ENCODE measurements at regions not wholly inside any gene's neighbourhood (a gene's known extent, or its start where the extent isn't known, plus 50 kb on each side); places are given as distances from the start of the nearest gene placed in this dataset.

DNA sequence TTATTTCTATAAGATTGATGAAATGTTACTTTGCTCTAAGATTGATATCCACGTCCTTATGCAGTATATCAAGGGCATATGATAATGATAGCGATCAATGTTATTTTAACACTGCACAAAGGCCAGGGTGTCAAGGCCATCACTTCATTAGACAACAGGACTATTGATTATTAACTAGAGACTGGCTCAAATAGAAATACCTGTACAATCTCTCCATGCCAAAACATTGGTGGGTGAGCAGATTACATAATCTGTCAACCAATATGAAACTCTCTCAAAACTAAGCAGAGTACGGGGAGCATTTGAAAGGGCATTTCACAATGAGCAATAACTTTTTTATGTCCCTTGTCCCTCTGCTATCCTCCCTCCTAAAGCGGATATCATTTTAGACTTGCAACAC, 566.5 kb upstream of the PKN2 start:
- TF ChIP-seq, protein P1, sequence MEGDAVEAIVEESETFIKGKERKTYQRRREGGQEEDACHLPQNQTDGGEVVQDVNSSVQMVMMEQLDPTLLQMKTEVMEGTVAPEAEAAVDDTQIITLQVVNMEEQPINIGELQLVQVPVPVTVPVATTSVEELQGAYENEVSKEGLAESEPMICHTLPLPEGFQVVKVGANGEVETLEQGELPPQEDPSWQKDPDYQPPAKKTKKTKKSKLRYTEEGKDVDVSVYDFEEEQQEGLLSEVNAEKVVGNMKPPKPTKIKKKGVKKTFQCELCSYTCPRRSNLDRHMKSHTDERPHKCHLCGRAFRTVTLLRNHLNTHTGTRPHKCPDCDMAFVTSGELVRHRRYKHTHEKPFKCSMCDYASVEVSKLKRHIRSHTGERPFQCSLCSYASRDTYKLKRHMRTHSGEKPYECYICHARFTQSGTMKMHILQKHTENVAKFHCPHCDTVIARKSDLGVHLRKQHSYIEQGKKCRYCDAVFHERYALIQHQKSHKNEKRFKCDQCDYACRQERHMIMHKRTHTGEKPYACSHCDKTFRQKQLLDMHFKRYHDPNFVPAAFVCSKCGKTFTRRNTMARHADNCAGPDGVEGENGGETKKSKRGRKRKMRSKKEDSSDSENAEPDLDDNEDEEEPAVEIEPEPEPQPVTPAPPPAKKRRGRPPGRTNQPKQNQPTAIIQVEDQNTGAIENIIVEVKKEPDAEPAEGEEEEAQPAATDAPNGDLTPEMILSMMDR (conservative IDR thresholded peaks at IDR 0.05; ENCODE audit: low read depth, low read length): no peak
- no peak for TF ChIP-seq EZH2 (IDR thresholded peaks at IDR 0.05; ENCODE audit: borderline replicate concordance, low read depth, low read length, poor library complexity, severe bottlenecking)

Data from A673 (cell line).